Endothelial cell of umbilical vein (primary cell): ENCODE measurements at regions not wholly inside any gene's neighbourhood (a gene's known extent, or its start where the extent isn't known, plus 50 kb on each side); places are given as distances from the start of the nearest gene placed in this dataset.

Experiments used
- BruUV-seq: library from RNA; stranded (reverse); fragments of 400-500 nt; replicated peaks from 2 replicates; lab custom pipeline; 2021; lab: Mats Ljungman, UMichigan
- CTCF ChIA-PET: fragments of 300-600, 350-600 bp; sonication (Branson Sonifier 250); formaldehyde crosslinking; loops from one replicate; lab custom pipeline; 2021; ENCODE audit warnings: antibody characterized with exemption, inconsistent platforms; lab: Charles Lee
- POLR2A ChIA-PET: fragments of 300-600, 350-600 bp; sonication (Branson Sonifier 250); formaldehyde crosslinking; loops from one replicate; lab custom pipeline; 2021; ENCODE audit warnings: antibody characterized with exemption, inconsistent platforms; lab: Charles Lee
- DNase-seq: peaks from one replicate; pipeline ENCODE4 v3.0.0-alpha.2; 2011; ENCODE audit warnings: low read depth, low spot score
- FAIRE-seq: peaks from 2 replicates; lab custom pipeline; 2011; peaks lifted over from hg19 to GRCh38; lab: Jason Lieb, UNC
- H2AFZ ChIP-seq: 2 replicates; pipeline ENCODE4 v1.6.0; 2012; ENCODE audit warnings: low read depth, low read length, control low read depth, inconsistent platforms
- H3K27ac ChIP-seq: 2 replicates; pipeline ENCODE4 v1.5.1; 2011; ENCODE audit warnings: low read depth, mild to moderate bottlenecking, control low read depth, low read length, moderate library complexity; ENCODE audit not compliant: insufficient read depth
- H3K27me3 ChIP-seq, 2 experiments: 2 replicates each; pipeline versions ENCODE4 v1.6.0 to v1.6.1; 2011; ENCODE audit warnings: low read length in 2 of 2, mixed read lengths in 1 of 2; ENCODE audit not compliant: control insufficient read depth in 2 of 2, insufficient read depth in 2 of 2
- H3K36me3 ChIP-seq, 2 experiments: 2 replicates in 1 of 2; 3 replicates in 1 of 2; pipeline ENCODE4 v1.5.1; 2011; ENCODE audit warnings: low read length in 2 of 2, mild to moderate bottlenecking in 1 of 2, moderate library complexity in 1 of 2; ENCODE audit not compliant: control insufficient read depth in 2 of 2, insufficient read depth in 2 of 2; ENCODE audit errors: extremely low read depth in 1 of 2
- H3K4me1 ChIP-seq: 3 replicates; pipeline ENCODE4 v1.5.1; 2011; ENCODE audit warnings: mild to moderate bottlenecking, low read length; ENCODE audit not compliant: control insufficient read depth, insufficient read depth; ENCODE audit errors: extremely low read depth
- H3K4me2 ChIP-seq: 2 replicates; pipeline ENCODE4 v1.6.1; 2011; ENCODE audit warnings: low read length, control low read depth, mixed read lengths; ENCODE audit not compliant: insufficient read depth
- H3K4me3 ChIP-seq, 3 experiments: fragments of 200-600 bp in 1 of 3; sonication (generic), shearing (Covaris generic) in 1 of 3; replicated peaks in 1 of 3; 2 replicates each; pipeline ENCODE4 v1.5.1; 2011 to 2016; ENCODE audit warnings: control low read depth in 3 of 3, low read length in 3 of 3, mild to moderate bottlenecking in 2 of 3, inconsistent platforms in 1 of 3, low read depth in 1 of 3, moderate library complexity in 1 of 3; ENCODE audit not compliant: insufficient read depth in 1 of 3
- H3K79me2 ChIP-seq: 2 replicates; pipeline ENCODE4 v1.6.0; 2012; ENCODE audit warnings: low read length, inconsistent platforms; ENCODE audit not compliant: control insufficient read depth, insufficient read depth
- H3K9ac ChIP-seq: replicated peaks from 2 replicates; pipeline ENCODE3; 2011; ENCODE audit warnings: low read length, control low read depth; ENCODE audit not compliant: insufficient read depth; ENCODE audit errors: extremely low read depth
- H3K9me1 ChIP-seq: replicated peaks from 3 replicates; pipeline ENCODE4 v1.6.0; 2011; ENCODE audit warnings: mild to moderate bottlenecking, low read length; ENCODE audit not compliant: control insufficient read depth, insufficient read depth; ENCODE audit errors: extremely low read depth
- H3K9me3 ChIP-seq: replicated peaks from 2 replicates; pipeline ENCODE4 v1.5.1; 2012; ENCODE audit warnings: low read length, inconsistent platforms; ENCODE audit not compliant: control insufficient read depth, insufficient read depth
- H4K20me1 ChIP-seq: replicated peaks from 2 replicates; pipeline ENCODE3; 2011; ENCODE audit warnings: mild to moderate bottlenecking, low read length; ENCODE audit not compliant: control insufficient read depth, insufficient read depth; ENCODE audit errors: extremely low read depth
- EZH2 ChIP-seq: IDR thresholded peaks from 2 replicates; pipeline ENCODE4 v1.6.1; 2012; ENCODE audit warnings: borderline replicate concordance, low read depth, mild to moderate bottlenecking, moderate library complexity, low read length, inconsistent platforms; ENCODE audit not compliant: severe bottlenecking
- FOS ChIP-seq: IDR thresholded peaks from 2 replicates; pipeline ENCODE4 v1.6.1; 2011; ENCODE audit warnings: mild to moderate bottlenecking, low read length, moderate library complexity, borderline replicate concordance; ENCODE audit not compliant: insufficient read depth
- GATA2 ChIP-seq: IDR thresholded peaks from 2 replicates; pipeline ENCODE4 v1.7.0; 2011; ENCODE audit warnings: low read depth, mild to moderate bottlenecking, moderate library complexity, mixed read lengths, low read length; ENCODE audit not compliant: insufficient read length, insufficient read depth
- MYC ChIP-seq: IDR thresholded peaks from one replicate; pipeline ENCODE4 v1.6.1; 2011; ENCODE audit warnings: mild to moderate bottlenecking, low read depth, low read length
- POLR2A ChIP-seq: IDR thresholded peaks from 2 replicates; pipeline ENCODE4 v1.6.1; 2012; ENCODE audit warnings: low read depth, mild to moderate bottlenecking, control low read depth, low read length
- POLR2AphosphoS5 ChIP-seq: IDR thresholded peaks from 2 replicates; pipeline ENCODE4 v1.6.1; 2012; ENCODE audit warnings: low read depth, mild to moderate bottlenecking, control low read depth, low read length, moderate library complexity; ENCODE audit not compliant: insufficient read depth
- dilution Hi-C: fragments of 300-500 bp; cut with MboI; formaldehyde crosslinking; loops from one replicate; pipeline ENCODE4 v1.15.0; 2019; ENCODE audit warnings: low sequenced_read_pairs; ENCODE audit not compliant: extremely low pct_ligation_motif_present
- intact Hi-C: fragments of 100-400 bp; cut with micrococcal nuclease; formaldehyde crosslinking; loops from one replicate; pipeline ENCODE4 v1.10.0; 2022
- TF ChIP-seq, protein P1 (sequence below): IDR thresholded peaks from 2 replicates; pipeline ENCODE4 v1.6.1; 2011; ENCODE audit not compliant: insufficient read depth, insufficient read length
- TF ChIP-seq, protein P2 (sequence below), 2 donors: IDR thresholded peaks; 1 replicate in 1 of 2; 2 replicates in 1 of 2; pipeline ENCODE4 v1.5.1; 2011; ENCODE audit warnings: low read length in 2 of 2, mild to moderate bottlenecking in 2 of 2, moderate library complexity in 2 of 2, control low read depth in 1 of 2, inconsistent platforms in 1 of 2, low read depth in 1 of 2; ENCODE audit not compliant: insufficient read depth in 1 of 2; ENCODE audit errors: extremely low read depth in 1 of 2

DNA sequence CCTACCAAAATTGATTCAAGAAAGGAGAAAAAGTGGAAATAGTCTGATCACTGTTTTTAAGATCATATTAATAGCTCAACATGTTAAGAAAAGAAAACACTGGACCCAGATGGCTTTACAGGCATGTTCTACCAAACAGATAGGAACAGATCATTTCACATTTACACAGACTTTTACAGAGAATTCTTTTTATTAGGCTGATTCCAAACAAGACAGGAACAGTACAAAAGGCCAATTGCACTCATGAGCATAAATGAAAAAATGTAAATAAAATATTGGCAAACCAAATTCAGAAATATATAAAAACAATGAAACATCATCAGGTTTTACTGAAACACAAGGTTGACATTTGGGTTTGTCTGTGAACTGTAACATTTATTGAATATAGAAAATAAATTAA lies 106.5 kb downstream of the WNT5A start:
- Histone ChIP-seq H3K79me2 (no peaks in the 10 kb centered on the region), H3K9ac (no peak overlapping the region), H3K9me3 (no peaks in the 10 kb centered on the region), H3K4me3 (no peak overlapping the region), H4K20me1 (no peaks in the 10 kb centered on the region), H3K27ac (no peak overlapping the region), H3K36me3 (no peaks in the 10 kb centered on the region), H3K4me1 (no peaks in the 10 kb centered on the region), H2AFZ (no peak overlapping the region), H3K9me1 (no peaks in the 10 kb centered on the region), H3K4me2 (no peak overlapping the region), H3K27me3 (no peaks in the 10 kb centered on the region)
- ChIA-PET CTCF (no interaction called here), POLR2A (no interaction called here)
- DNase-seq (no peak), FAIRE-seq (no peak)
- BruUV-seq: no TSS peak
- intact Hi-C loops: no loop called here
- TF ChIP-seq MYC (no peak), POLR2A (no peak), POLR2AphosphoS5 (no peak), EZH2 (no peak), GATA2 (no peak), FOS (no peak)
- TF ChIP-seq, protein P1, sequence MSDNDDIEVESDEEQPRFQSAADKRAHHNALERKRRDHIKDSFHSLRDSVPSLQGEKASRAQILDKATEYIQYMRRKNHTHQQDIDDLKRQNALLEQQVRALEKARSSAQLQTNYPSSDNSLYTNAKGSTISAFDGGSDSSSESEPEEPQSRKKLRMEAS: no peak
- TF ChIP-seq, protein P2, sequence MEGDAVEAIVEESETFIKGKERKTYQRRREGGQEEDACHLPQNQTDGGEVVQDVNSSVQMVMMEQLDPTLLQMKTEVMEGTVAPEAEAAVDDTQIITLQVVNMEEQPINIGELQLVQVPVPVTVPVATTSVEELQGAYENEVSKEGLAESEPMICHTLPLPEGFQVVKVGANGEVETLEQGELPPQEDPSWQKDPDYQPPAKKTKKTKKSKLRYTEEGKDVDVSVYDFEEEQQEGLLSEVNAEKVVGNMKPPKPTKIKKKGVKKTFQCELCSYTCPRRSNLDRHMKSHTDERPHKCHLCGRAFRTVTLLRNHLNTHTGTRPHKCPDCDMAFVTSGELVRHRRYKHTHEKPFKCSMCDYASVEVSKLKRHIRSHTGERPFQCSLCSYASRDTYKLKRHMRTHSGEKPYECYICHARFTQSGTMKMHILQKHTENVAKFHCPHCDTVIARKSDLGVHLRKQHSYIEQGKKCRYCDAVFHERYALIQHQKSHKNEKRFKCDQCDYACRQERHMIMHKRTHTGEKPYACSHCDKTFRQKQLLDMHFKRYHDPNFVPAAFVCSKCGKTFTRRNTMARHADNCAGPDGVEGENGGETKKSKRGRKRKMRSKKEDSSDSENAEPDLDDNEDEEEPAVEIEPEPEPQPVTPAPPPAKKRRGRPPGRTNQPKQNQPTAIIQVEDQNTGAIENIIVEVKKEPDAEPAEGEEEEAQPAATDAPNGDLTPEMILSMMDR (IDR thresholded peaks at IDR 0.05; ENCODE audit: extremely low read depth in 1 of 2, insufficient read depth in 1 of 2, low read depth in 1 of 2, low read length in 2 of 2): no peak
- dilution Hi-C loops: no loop called here
